NCI-H2196 (cell line): ENCODE measurements at regions not wholly inside any gene's neighbourhood (a gene's known extent, or its start where the extent isn't known, plus 50 kb on each side); places are given as distances from the start of the nearest gene placed in this dataset.

Experiments used
- DNase-seq: peaks from one replicate; lab custom pipeline; 2025; ENCODE audit not compliant: unreplicated experiment; lab: John Stamatoyannopoulos, UW

- no peak for DNase-seq
Measured at GRCh38 chr12:62998454-62998853, 63.5 kb upstream of the PPM1H start.

DNA sequence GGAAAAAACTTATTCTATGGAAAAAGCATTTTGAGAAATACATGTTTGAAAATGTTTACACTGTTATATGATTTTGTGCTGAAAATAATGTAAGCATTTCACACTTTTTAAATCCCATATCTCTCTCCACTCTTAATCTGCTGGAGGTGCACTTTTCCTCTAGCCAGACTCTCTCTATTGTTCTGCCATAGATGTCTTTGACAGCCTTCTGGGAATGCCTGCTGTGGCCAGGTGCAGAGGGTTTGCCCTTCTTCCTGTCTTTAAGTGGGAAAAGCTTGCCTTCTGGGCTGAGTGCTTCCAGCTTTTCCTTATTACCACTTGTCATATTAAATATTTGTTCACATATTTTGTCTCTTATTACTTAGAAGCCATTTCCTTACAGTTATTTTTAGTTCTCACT, 60.1 kb upstream of the PPM1H start:
- no peak for DNase-seq

DNA sequence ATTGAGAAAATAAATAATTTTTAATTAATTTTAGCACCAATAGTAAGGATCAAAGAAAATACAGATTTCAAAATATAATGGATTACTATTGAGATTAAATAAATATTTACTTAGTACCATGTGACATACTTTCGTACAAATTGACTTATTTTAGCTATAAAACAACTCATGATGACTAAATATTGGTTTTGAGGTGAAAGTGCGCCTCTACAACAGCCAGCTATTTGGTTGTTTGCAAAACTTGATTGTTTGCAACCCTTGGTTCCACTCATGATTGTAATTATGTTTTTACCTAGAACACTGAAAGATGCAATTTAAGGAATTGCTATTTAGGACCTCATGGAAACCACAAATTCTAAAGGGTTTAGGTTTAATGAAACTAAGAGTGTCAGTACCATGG, 51.9 kb upstream of the PPM1H start:
- no peak for DNase-seq
